Dermis blood vessel endothelial cell (primary cell): ENCODE measurements at regions not wholly inside any gene's neighbourhood (a gene's known extent, or its start where the extent isn't known, plus 50 kb on each side); places are given as distances from the start of the nearest gene placed in this dataset.
"Not testable (repeated sequence)": the region's sequence is repeated elsewhere in the genome, so short reads cannot be mapped to it uniquely, and the experiment has no call there.

Experiments used
- DNase-seq: peaks from one replicate; pipeline ENCODE4 v3.0.0; 2010

DNA sequence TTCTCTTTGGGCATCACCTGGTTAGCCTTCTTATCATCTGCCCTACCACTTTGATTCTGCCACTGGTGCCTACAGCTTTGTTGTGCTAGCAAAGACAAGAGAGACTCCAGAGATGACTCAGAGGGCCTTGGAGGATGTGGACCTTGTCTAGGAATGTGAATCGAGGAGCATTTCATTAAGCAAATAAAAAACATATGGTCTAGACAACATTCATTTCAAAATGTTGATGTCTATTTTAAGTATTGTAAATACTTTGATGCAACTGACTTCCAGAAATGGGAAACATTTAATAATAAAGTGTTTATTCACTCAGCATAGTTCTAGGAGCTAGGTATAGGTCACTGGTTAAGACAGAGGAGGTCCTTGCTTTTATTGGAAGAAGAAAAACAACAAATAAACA lies 195.5 kb downstream of the CDCA7 start:
- no peak for DNase-seq

DNA sequence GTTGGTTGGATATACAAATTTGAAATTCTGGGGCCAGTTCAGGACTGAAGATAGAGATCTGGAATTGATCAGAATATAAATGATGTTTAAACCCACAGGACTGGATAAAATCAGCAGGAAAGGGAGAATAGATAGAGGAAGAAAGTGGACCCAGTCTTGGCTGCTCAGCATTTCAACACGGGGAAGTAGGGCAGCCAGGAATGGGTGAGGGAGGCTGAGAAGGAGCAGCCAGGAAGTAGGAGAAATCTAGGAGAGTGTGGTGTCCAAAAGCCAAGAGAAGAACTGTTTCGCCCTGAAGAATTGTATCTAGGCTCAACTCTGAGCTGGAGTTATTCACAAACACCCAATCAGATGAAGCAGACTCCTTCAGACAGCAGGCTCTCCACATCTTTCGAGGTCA lies 197.9 kb downstream of the CDCA7 start:
- DNase-seq, result no peak

DNA sequence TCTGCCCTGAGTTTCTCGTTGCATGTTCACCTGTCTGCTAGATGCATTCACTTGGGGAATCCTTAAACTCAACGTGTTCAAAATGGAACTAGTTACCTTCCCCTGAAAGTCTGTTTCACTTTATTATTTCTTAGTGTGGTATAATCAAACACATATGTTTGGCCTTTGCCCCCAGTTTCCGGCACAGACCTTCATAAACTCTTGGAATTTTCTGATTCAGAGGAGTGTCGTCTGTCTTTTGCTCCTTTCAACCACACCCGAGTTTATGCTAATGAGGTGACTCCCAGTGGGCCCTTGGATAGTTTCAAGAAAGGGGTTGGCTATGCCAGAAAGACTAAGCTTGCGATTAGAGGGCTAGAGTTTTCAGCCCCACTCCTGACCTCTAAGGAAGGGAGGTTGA lies 198.9 kb downstream of the CDCA7 start:
- no peak for DNase-seq

DNA sequence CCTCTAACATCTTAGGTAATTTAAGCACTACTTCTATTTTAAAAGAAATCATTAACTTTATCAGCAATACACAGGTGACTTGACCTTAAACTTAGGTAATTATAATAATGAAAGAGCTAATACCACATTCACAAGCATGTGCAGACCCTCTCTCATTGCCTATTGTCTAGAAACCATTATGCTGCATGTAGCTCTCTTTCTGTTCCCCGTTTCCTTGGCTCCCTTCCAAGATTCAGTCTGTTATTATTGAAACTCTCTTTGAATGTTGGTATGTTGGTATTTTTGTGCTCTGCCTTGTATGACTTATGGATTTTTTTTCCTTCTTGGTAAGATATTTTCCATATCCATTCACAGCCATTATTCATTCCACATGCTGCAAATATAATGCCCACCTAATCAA lies 201.2 kb downstream of the CDCA7 start:
- peak; percentile 62 for DNase-seq

DNA sequence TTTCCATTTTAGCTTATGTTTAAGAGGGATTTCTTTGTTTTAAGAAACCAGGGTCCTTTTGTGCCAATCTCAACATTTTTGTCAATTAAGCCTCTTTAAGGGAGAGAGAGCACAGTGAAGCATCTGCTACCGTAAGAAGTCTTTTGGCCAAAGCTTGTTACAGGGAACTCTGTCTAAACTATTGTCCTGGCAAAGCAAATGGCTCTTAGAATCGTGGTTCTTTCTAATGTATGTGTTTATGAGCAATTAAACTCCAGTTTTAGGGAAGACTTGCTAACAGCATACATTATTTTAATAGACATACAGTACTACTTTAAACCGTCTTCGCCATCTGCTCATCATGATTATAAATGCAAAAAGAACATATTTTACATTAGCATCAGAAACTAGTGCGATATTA lies 202.1 kb downstream of the CDCA7 start:
- DNase-seq, result no peak

DNA sequence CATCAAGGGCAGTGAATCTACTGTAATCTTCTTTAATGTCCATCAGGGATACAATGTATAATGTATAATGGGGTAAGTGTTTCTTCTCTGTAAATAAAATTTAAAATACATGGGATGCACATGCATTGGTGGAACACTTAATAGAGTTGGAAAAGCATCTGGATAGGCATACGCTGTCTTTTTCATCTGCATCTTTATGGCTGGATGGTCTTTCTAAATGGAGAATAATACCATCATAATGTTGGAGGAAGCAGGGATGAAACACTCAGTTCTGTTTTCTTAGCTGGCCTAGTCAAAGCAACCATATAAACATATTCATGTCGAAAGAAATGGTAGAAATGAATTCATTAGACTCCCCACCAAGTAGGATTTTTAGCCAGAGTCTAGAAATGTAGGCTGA lies 202.8 kb downstream of the CDCA7 start:
- DNase-seq, result no peak

DNA sequence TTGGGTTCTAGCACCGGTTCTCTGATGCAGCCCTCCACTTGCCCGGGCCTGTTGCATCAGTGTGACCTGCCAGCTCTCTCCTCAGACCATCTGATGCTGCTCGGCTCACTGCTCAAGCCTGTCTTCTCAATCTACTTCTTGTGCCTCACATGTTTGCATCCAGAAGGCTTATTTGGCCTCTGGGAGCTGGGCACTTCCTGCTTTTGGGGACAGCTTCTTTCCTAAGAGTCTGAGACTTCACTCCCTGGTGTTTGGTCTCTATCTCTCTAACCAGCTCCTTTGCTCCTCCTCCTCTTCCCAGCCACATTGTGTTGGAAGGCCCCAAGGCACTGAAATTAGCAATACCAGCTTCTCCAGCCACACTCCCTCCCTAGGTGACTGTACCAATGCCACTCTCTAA lies 212.8 kb downstream of the CDCA7 start:
- no peak for DNase-seq

DNA sequence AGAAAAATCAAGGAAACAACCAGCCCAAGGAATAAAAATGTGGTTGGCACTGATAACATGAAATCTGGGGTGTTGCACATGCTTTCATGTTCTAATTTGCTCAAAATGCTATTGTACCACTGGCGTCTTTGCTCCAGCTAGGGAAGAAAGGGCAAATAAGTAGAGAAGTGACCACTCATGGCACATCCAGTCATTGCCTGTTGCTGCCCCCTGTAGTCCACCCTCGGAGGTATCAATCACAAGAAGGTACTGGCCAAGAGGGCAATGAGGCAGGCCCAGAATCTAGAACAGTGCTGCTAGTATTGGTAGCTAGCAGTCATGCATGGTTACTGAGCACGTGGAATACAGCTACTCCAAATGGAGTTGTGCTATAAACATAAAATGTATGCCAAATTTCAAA lies 213.4 kb downstream of the CDCA7 start:
- DNase-seq, result peak; percentile 47

DNA sequence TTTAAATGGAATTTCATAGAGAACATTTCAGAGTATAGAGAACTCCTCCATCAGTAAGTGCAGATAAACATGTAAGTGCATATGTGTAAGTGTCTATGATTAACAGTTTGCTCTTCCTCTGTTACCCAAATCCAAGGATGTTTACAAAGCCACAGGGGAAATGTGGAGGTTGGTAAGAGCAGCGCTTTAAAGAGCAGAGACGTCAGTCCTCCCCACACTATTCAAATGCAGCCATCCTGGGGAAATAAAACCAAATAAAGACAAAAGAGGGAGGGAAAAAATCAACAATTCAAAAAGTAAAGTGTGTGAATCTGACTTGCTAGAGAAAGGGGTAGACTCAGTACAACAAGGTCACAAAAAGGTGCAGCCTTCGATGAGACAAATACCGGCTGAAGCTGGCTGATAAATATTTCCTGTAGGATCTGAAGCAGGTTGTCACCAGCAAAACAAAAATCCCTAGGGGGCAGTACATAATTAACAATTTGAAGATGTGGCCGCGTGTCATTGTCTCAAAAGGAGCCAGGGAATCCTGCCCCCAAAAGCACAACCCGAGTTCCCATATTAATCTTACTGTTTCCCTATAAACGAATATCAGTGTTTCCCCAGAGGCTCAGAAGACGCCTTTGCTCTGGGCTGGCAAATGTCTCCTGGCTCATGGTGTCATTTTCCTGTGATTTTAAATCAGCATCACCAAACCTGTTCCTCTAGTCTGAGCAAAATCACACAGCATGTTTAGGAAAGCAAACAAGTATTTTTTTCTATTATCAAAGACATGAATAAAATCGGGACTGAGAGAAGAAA lies 216.5 kb downstream of the CDCA7 start:
- DNase-seq, result peak; percentile 58

DNA sequence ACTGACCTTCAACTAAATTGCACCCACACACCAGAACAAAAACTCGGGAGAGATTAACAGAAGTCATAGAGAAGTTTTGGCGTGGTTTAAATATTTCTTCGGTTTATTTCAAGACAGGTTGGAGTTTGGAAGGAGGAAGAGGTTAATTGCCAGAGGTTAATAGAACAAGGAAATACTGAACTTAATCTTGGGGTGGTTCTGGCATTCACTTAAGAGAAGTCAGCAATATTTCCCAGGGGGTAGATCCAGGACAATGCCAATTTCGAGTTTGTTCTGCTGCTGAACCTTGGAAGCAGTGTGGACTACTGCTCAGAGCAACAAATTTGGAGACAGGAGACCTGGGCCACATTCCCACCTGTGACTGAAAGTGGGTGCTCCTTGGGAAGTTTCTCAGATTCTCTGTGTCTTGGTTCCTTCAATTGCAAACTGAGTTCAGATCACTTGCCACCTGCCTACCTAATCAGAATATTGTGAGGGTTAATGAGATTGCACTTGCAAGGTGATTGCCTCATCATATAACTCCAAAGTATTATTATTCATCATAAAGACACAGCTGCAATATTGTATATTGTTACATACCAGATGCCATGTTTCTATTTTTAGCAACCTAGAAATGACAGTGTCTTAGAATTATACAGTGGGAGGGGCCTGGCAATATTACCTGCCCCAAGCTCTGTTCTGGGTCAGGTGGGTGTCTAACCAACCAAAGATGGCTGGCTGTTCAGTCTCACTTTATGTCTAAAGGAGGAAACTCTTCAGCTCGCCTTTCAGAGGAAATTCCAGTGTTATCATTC lies 217.4 kb downstream of the CDCA7 start:
- DNase-seq, result no peak

DNA sequence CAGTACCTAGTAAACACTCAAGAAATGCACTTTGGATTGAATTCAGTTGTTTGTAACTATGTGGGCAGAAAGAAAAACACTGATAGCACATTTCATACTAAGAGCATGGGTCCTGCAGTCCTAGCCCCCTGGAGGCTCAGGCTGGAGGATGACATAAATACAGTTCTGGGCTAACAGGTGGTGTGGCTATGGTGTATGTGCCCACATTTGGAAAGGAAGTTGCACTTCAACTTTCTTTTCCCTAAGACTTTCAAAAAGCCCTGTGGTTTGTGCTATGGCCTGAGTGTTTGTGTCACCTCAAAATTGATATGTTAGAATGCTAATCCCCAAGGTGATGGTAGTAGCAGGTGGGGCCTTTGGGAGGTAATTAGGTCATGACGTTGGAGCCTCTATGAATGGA lies 218.2 kb downstream of the CDCA7 start:
- DNase-seq, result no peak

DNA sequence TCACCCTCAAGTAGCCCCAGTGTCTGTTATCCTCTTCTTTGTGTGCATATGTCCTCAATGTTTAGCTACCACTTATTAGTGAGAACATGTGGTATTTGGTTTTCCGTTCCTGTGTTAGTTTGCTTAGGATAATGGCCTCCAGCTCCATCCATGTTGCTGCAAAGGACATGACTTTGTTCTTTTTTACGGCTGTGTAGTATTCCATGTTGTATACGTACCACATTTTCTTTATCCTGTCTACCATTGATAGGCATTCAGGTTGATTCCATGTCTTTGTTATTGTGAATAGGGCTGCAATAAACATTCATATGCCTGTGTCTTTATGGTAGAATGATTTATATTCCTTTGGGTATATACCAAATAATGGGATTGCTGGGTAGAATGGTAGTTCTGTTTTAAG lies 219.1 kb downstream of the CDCA7 start:
- DNase-seq, result not testable (repeated sequence)

DNA sequence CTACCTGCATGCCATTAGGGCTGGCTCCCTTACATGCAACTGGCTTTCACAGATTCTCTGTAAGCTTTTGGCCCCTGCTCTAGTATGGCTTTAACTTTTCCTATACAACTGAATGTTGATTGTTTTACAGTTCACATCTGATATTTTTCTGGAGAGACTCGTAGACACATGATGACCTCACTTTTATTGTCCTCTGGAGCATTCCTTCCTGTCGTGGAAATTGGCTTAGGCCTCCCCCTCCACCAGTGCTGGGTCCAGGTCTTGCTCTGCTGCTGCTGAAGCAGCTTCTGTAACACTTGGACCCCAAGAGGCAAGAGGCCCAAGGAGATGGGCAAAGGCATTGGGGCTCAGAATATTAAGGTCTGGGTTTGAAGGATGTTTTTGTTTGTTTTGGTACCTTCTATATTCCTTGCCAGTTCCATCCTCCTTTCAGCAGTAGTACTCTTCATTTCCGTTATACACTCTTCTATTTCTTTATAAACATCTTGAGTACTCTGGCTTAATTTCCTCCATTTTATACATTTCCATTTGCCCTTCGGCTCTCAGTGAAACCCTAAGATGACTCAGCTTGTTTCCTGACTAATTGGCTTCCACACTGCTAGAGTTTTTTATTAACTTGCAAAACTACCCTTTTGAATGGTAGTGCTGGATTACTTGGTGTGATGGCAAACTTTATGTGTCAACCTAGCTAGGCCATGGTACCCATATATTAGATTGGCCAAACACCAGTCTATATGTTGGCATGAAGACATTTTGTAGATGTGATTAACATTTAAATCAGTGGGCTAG lies 219.8 kb downstream of the CDCA7 start:
- DNase-seq, result peak; percentile 55

DNA sequence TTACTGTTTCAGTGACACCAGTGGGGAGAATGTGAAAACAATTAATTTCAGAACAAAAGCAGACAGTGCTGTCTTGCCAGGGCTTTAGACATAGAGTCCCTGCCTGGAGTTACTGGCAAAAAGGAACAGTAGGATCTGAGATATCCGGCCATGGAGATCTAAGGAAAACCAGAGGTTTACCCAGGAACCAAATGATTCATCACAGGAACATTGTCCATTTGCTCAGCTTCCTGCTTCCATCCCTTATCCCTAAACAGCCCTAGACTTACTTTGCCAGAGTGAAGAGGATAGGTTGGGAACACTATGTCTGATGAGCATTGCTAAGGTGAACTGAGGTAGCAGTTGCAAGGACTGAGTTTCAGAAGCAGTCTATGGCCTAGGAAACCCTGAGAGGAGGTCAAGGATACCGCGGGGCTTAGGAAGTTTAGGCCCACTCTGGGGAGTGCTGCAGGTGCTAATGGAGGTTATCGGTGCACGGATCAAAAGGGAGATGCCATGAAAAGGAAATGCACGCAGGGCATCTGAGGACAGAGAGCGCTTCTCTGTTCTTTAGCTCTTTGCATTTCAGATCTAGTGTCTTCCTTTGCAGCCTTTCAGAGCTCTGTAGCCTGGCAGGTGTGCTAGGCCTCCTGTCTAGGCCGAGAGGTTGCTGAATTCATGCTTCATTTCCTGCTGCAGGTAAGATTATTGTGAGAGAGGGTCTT lies 223.9 kb downstream of the CDCA7 start:
- DNase-seq, result peak; percentile 15

DNA sequence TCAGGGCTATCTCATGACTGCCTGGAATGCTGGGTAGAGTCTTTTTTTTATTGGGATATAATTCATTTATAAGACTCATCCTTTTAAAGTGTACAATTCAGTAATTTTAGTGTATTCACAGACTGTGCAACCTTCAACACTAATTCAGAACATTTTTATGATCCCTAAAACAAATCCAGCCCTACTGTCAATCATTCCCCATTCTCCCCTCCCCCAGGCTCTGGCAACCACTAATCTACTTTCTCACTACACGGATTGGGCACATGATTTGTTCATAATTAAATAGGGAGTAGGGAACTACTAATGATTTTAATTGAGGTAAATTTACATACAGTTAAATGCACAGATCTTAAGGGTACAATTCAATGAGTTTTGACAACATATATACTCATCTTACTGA lies 225.7 kb downstream of the CDCA7 start:
- no peak for DNase-seq

DNA sequence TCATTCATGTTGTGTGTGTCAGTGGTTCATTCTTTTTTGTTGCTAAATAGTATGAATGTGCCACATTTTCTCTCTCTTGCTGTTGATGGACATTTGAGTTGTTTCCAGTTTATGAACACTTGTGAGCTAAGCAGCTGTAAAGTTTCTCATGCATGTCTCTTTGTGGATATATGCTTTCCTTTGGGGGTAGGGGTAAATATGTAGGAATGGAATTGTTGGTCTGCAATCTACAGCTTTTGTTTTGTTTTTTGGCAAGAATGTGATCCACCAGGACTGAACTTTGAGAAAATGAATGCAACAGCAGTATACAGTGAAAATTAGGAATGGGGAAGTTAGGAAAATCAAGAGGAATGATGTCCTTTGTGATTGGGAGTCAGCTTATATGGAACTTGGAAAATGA lies 226.3 kb downstream of the CDCA7 start:
- no peak for DNase-seq

DNA sequence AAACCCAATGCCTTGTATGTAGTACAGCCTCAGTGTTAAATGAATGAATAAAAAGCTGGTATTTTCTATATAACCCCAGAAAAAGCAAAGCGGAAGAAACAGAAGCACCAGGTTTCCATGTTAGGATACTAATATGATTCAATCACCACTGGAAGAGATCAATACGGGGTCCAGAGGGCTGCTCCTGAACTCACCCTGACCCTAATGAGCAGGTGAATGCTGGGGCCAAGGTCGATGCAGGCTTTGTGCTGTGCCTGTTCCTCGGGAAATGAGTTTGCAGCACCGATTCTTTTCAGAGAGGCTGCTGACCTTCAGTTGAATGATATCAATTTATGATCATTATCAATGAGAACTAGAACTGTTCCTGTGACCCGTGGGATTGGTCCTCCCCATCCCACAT lies 228.5 kb downstream of the CDCA7 start:
- DNase-seq, result no peak

DNA sequence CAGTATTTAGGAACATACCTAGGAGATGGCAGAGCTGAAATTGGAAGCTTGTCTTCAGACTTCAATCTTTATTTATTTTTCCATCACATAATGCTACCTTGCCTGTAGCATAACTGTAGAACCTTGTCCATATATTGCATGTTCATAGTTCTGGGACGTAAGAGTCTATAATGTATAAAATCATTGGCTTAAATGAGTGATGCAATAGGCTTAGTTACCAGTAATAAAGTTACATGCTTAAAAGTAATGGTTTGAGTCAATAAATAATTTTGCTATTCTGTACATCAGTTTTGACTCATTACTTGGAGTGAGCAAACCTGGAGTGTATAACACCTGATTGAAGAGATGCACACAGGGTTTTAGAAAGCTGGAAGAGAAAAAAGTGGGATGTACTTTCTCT lies 229.3 kb downstream of the CDCA7 start:
- DNase-seq, result no peak

DNA sequence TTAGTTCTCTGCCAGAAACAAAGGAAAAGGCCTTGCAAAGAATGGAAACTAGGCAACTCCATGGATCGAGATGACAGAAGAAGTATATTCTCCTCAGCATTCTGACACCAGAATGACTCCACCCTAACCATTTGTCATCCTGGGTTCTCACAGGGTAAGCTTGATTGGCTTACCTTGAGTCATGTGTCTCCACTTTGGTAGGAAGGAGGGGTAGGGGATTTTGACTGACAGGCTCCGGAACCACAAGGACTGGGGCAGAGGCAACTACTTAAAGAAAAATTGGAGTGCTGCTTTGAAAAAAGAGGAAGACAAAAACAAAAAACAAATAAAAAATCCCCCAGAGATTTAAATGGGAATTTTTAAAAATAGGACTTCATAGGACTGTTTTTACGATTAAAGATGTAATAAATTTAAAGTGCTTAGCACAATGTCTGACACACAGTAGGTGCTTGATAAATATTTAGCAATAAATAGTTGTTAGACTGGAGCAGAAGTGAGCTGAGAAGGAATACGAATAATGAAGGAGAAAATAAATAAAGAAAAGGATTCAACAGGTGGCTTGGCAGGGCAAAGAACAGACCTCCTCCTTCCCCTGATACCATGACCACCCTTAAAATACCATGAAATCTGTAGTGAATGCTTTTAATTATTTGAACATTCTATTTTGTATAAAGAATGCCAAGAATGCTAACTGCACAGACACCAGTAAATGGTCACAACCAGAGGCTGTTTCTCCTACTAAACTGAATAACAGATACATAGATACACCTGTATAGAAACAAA lies 230.2 kb downstream of the CDCA7 start:
- DNase-seq, result no peak

DNA sequence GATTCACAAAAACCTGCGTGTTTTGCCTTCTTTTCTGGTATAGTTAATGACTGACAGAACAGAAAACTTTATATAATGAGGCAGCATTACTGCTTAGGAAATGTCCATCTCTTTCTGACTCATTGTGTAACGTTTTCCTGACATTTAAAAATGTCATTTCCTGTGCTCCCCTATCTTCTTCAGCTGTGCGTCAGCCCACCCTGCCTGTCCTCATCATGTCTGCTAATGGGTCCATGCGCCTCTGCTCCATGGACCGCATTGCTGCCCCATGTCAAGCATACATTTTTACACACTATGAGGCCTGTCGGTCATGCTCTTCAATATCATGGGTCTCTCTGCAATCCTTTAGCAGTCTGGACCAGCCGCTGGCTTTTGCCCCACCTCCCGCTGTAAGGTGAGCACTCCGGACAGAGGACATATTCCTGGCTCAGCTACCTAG lies 234.3 kb downstream of the CDCA7 start:
- peak; percentile 59 for DNase-seq

DNA sequence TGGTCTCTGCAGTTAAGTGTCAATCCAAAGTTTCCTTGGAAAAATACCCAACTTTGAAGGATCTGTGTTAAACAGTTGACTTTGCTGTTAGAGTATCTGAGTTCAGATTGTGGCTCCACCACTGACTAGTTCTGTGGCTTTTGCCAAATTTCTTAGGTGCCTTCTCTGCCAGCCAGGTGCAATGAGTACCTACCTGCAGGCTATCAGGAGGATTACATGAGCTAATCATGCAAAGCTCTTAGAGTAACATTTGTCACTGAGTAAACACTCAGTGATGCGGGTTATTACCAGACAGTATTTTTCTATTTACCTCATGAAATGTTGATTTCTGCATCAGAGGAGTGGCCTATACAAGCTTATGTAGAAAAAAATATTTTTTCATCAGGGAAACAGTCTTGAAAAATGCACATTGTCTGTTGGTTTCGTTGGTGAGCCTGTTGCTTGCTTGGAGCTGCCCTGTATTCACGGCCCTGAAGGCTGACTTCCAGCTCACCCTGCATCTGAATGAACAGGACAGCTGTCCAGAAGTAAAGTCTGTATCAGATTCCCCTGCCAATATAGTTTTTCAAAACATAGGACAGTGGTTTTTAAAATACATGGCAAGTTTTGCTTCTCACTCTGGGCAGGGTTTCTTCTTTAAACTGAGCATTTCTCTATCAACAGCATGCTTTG lies 235.1 kb downstream of the CDCA7 start:
- no peak for DNase-seq
